Parathyroid adenoma (tissue), 2 donors: ENCODE measurements at regions not wholly inside any gene's neighbourhood (a gene's known extent, or its start where the extent isn't known, plus 50 kb on each side); places are given as distances from the start of the nearest gene placed in this dataset.

Experiments
- H2AFZ ChIP-seq: fragments of 300-600 bp; sonication (generic); one replicate; pipeline ENCODE4 v1.7.0; 2017; ENCODE audit warnings: antibody characterized with exemption, mild to moderate bottlenecking
- H3K27ac ChIP-seq: fragments of 300-600 bp; sonication (generic); one replicate; pipeline ENCODE4 v1.7.0; 2017
- H3K27me3 ChIP-seq: fragments of 300-600 bp; sonication (generic); one replicate; pipeline ENCODE4 v1.7.0; 2017; ENCODE audit warnings: low read length; ENCODE audit not compliant: control insufficient read depth, insufficient read depth
- H3K36me3 ChIP-seq: fragments of 300-600 bp; sonication (generic); one replicate; pipeline ENCODE4 v1.7.0; 2017; ENCODE audit warnings: low read length; ENCODE audit not compliant: control insufficient read depth, insufficient read depth
- H3K4me1 ChIP-seq: fragments of 300-600 bp; sonication (generic); one replicate; pipeline ENCODE4 v1.7.0; 2017; ENCODE audit warnings: control low read depth
- H3K4me2 ChIP-seq: fragments of 300-600 bp; sonication (generic); one replicate; pipeline ENCODE4 v1.7.0; 2017; ENCODE audit warnings: low read length
- H3K4me3 ChIP-seq: fragments of 300-600 bp; sonication (generic); one replicate; pipeline ENCODE4 v1.7.0; 2017; ENCODE audit warnings: low read depth, low read length
- H3K79me2 ChIP-seq: fragments of 300-600 bp; sonication (generic); one replicate; pipeline ENCODE4 v1.7.0; 2017; ENCODE audit warnings: control low read depth
- H3K9ac ChIP-seq: fragments of 300-600 bp; sonication (generic); one replicate; pipeline ENCODE4 v1.7.0; 2017; ENCODE audit warnings: mild to moderate bottlenecking
- H3K9me3 ChIP-seq: fragments of 300-600 bp; sonication (generic); one replicate; pipeline ENCODE4 v1.7.0; 2017; ENCODE audit warnings: low read length; ENCODE audit not compliant: control insufficient read depth
- TF ChIP-seq, protein P1 (sequence below): fragments of 300-600 bp; sonication (generic); IDR thresholded peaks from one replicate; pipeline ENCODE4 v1.7.0; 2017; ENCODE audit warnings: antibody characterized with exemption, mild to moderate bottlenecking
- donor health status: primary hyperparathyroidism.

DNA sequence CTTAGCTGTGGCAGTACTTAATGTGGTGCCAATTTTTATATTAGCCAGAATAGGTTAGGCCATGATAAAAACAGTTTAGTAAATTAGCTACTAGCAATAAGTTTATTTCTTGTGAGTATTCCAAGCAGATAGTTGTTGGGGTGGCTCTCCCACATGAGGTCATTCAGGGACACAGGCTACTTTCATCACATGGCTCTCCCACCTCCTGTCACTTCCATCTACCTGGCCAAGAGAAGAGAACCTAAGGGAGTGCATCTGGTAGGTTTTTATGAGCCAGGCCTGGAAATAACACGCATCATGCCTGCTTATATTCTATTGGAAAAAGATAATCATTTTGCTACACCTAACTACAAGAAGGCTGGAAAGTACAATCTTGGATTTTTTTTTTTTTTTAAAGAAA lies 161.4 kb upstream of the CCNH start:
- TF ChIP-seq, protein P1, sequence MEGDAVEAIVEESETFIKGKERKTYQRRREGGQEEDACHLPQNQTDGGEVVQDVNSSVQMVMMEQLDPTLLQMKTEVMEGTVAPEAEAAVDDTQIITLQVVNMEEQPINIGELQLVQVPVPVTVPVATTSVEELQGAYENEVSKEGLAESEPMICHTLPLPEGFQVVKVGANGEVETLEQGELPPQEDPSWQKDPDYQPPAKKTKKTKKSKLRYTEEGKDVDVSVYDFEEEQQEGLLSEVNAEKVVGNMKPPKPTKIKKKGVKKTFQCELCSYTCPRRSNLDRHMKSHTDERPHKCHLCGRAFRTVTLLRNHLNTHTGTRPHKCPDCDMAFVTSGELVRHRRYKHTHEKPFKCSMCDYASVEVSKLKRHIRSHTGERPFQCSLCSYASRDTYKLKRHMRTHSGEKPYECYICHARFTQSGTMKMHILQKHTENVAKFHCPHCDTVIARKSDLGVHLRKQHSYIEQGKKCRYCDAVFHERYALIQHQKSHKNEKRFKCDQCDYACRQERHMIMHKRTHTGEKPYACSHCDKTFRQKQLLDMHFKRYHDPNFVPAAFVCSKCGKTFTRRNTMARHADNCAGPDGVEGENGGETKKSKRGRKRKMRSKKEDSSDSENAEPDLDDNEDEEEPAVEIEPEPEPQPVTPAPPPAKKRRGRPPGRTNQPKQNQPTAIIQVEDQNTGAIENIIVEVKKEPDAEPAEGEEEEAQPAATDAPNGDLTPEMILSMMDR = no peak
- Histone ChIP-seq H3K27me3 (no peaks in the 10 kb centered on the region), H3K4me3 (no peak overlapping the region), H2AFZ (no peak overlapping the region), H3K36me3 (no peaks in the 10 kb centered on the region), H3K9ac (no peak overlapping the region), H3K27ac (no peak overlapping the region), H3K4me1 (no peaks in the 10 kb centered on the region), H3K9me3 (peaks cover 2% of the 10 kb centered on the region), H3K79me2 (no peaks in the 10 kb centered on the region), H3K4me2 (no peak overlapping the region)

DNA sequence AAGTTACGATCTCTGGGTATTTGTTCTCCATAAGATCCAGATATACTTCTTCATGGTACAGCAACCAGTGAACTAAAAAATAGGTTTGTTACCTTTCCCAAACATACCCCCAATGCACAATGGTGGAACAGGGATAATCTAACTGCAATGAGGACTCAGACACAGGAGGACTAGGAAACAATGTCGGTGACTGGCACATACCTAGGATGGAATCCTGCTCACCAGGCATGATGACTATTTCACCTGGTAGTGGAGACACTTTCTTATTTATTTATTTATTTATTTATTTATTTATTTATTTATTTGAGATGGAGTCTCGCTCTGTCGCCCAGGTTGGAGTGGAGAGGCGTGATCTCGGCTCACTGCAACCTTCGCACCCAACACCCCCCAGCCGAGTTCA lies 159.9 kb upstream of the CCNH start:
- Histone ChIP-seq H3K9me3 (peaks cover 2% of the 10 kb centered on the region), H3K9ac (no peak overlapping the region), H3K27me3 (no peaks in the 10 kb centered on the region)

DNA sequence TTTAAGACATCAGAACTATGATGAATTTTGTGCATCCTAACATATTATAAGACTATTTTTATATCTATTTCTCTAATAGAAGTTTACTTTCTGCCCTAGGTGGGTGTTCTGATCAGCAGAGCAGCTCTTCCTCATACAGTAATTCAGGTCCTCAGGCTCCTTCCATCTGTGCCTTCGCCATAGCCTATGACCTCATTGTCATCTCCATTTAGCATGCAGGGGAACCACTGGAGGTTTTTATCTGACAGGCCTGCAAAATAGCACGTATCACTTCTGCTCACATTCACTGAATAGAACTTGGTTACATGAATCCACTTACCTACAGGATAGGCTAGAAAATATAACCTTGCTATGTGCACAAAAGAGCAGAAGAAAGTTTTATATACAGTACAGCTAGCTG lies 159.4 kb upstream of the CCNH start:
- no peak overlapping the region for H2AFZ ChIP-seq
- no peak overlapping the region for H3K9ac ChIP-seq
- H3K4me3 ChIP-seq = no peak overlapping the region
- H3K27ac ChIP-seq = no peak overlapping the region
- H3K36me3 ChIP-seq = no peaks in the 10 kb centered on the region
- H3K79me2 ChIP-seq = no peaks in the 10 kb centered on the region
- TF ChIP-seq, protein P1 = no peak
- H3K4me2 ChIP-seq = no peak overlapping the region
- no peaks in the 10 kb centered on the region for H3K4me1 ChIP-seq
- H3K9me3 ChIP-seq = peaks cover 2% of the 10 kb centered on the region
- H3K27me3 ChIP-seq = no peaks in the 10 kb centered on the region

More for the DNA sequence above, 159.9 kb upstream of the CCNH start:
- Histone ChIP-seq H3K79me2 (no peaks in the 10 kb centered on the region), H3K4me2 (no peak overlapping the region), H2AFZ (no peak overlapping the region), H3K27ac (no peak overlapping the region), H3K4me1 (no peaks in the 10 kb centered on the region), H3K36me3 (no peaks in the 10 kb centered on the region), H3K4me3 (no peak overlapping the region)
- TF ChIP-seq, protein P1 = no peak

DNA sequence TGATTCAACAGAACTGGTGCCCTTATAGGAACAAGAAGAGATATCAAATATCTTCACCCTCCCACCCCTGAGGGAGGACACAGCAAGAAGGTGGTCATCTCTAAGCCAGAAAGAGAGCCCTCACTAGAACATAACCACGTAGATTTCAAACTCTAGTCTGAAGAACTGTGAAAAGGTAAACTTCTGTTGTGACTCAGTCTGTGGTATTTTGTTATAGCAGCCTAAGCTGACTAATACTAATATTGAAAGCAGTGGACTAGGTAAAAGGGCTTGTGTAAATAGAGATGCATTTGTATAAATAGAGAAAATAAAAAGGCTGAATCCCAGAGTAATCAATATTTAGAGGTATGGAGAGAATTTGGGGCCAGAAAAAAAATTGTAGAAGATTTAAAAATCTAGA lies 157.6 kb upstream of the CCNH start:
- TF ChIP-seq, protein P1 = no peak
- H3K9me3 ChIP-seq = peaks cover 2% of the 10 kb centered on the region
- no peak overlapping the region for H2AFZ ChIP-seq
- no peak overlapping the region for H3K4me2 ChIP-seq
- no peaks in the 10 kb centered on the region for H3K27me3 ChIP-seq
- no peaks in the 10 kb centered on the region for H3K36me3 ChIP-seq
- H3K4me1 ChIP-seq = no peaks in the 10 kb centered on the region
- H3K27ac ChIP-seq = no peak overlapping the region
- no peak overlapping the region for H3K9ac ChIP-seq
- H3K4me3 ChIP-seq = no peak overlapping the region
- H3K79me2 ChIP-seq = no peaks in the 10 kb centered on the region

DNA sequence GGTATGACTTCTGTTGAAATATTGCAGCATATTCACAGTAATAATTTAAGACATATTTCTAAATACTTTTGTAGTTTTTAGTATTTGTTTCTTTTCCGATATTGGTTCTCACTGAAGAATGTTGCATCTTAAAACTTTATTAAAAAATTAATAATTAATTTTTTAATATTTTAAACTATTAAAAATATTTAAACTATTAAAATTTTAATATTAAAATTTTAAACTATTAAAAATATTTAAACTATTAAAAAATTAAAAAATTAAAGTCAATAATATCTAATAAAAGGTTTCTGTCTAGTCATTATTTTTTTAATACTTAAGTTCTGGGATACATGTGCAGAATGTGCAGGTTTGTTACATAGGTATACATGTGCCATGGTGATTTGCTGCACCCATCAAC lies 149.3 kb upstream of the CCNH start:
- H3K9ac ChIP-seq = no peak overlapping the region
- TF ChIP-seq, protein P1 = no peak

More for the DNA sequence above, 149.3 kb upstream of the CCNH start:
- Histone ChIP-seq H3K4me2 (no peak overlapping the region), H3K27ac (no peak overlapping the region), H3K36me3 (no peaks in the 10 kb centered on the region), H2AFZ (no peak overlapping the region), H3K79me2 (no peaks in the 10 kb centered on the region), H3K4me3 (no peak overlapping the region), H3K9me3 (no peaks in the 10 kb centered on the region), H3K27me3 (no peaks in the 10 kb centered on the region), H3K4me1 (no peaks in the 10 kb centered on the region)
